ENCODE measurements at regions not wholly inside any gene's neighbourhood (a gene's known extent, or its start where the extent isn't known, plus 50 kb on each side); places are given as distances from the start of the nearest gene placed in this dataset.

DNA sequence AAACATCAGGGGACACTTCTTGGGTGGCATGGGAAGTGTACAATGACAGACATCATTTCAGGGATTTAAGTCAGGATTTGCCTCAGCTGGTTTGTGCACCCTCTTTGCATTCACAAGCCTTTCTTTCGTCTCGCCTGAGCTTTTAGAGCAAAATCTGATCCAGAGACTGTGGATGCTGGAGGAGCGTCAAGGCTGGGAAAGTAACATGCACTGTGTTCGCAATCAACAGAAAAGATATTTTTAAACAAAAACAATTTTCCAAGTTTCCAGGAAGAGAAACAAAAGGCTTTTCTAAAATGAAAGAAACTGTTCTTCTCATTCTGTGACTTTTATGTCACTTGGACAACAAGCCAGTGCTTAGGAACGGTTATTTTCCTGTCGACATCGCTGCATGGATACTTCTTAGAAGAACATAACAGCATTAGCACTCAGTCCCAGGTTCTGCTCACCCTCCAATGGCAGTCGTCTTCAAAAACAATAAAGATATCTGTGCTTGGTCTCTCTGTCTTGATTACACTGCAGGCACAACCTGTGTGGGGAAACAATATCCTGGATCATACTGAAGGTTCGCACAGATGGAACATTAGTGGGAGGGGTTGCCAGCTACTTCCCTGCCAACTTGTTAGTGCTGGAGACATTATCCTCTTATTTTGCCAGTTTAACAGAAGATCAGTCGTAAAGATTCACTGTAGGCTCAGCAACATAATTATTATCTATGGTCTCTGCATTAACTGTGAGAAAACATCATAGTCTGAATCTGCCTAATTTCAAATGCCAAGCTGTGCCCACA, 403.3 kb upstream of the ATP2B1 start:
- DNase-seq, result no peak
- Histone ChIP-seq H3K4me3 (no peak overlapping the region), H3K36me3 (ENCODE audit: low read depth) (no peaks in the 10 kb centered on the region), H3K9me3 (no peaks in the 10 kb centered on the region), H3K4me1 (ENCODE audit: low read depth) (no peaks in the 10 kb centered on the region)
- no peak for ATAC-seq
- intact Hi-C loops (cut with DNase I, micrococcal nuclease), result no loop called here
- TF ChIP-seq, protein P1, sequence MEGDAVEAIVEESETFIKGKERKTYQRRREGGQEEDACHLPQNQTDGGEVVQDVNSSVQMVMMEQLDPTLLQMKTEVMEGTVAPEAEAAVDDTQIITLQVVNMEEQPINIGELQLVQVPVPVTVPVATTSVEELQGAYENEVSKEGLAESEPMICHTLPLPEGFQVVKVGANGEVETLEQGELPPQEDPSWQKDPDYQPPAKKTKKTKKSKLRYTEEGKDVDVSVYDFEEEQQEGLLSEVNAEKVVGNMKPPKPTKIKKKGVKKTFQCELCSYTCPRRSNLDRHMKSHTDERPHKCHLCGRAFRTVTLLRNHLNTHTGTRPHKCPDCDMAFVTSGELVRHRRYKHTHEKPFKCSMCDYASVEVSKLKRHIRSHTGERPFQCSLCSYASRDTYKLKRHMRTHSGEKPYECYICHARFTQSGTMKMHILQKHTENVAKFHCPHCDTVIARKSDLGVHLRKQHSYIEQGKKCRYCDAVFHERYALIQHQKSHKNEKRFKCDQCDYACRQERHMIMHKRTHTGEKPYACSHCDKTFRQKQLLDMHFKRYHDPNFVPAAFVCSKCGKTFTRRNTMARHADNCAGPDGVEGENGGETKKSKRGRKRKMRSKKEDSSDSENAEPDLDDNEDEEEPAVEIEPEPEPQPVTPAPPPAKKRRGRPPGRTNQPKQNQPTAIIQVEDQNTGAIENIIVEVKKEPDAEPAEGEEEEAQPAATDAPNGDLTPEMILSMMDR (IDR thresholded peaks at IDR 0.05), result no peak

DNA sequence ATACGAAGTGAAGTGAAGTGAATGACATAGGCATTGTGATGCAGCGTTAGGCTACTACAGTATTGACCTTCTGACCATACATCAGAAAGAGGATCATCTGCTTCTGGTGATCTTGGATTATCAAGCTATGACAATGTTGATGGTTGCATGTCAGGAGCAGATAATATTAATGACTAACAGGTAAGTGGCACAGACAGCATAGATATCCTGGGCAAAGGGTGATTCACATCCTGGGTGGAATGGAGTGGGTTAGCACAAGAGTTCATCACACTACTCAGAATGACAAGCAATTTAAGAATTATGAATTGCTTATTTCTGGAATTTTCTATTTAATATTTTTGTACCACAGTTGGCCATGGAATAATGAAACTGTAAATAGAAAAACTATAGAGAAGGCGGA, 397.9 kb upstream of the ATP2B1 start:
- H3K4me3 ChIP-seq, result no peak overlapping the region
- no peak for ATAC-seq
- no peaks in the 10 kb centered on the region for H3K4me1 ChIP-seq (ENCODE audit: low read depth)
- H3K36me3 ChIP-seq (ENCODE audit: low read depth), result no peaks in the 10 kb centered on the region
- H3K9me3 ChIP-seq, result no peaks in the 10 kb centered on the region
- no peak for DNase-seq
- intact Hi-C loops (cut with DNase I, micrococcal nuclease), result no loop called here
- TF ChIP-seq, protein P1 (IDR thresholded peaks at IDR 0.05), result no peak

DNA sequence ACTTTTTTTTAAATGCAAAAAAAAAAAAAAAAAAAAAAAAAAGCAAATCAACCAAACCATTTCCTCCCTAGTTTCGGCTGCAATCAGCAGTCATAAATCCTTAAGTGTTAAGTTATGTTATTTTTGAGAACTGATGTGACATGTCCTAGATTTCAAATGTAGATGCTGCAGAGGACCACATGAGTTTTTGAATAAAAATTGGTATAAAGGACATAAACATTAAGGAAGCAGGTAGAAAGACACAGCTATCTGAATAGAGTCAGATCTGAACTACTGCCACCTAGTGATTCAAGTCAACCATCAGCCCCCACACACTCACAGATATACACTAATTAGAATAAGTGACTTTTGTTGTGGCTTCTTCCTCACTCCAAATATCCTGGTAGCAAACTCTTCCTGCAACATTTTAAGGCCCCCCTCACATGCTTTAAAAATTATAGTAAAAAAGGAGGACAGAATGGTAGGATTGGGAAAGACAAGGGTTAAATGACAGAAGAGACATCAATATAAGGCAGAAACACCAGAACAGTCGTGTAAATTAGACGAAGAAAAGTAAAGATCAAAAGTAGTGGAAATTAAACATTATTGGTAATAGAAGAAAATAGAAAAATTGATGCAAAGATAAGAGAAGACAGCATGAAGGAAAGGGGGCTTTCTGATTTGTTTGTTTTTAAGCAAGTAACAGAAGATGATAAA, 394.5 kb upstream of the ATP2B1 start:
- ATAC-seq, result peak; percentile 71
- Histone ChIP-seq H3K4me3 (no peak overlapping the region), H3K9me3 (no peaks in the 10 kb centered on the region), H3K36me3 (ENCODE audit: low read depth) (no peaks in the 10 kb centered on the region), H3K4me1 (ENCODE audit: low read depth) (no peaks in the 10 kb centered on the region)
- TF ChIP-seq, protein P1 (IDR thresholded peaks at IDR 0.05), result peak; percentile 12
- DNase-seq, result peak in 1 of 3 donors; percentile 50
- intact Hi-C loops (cut with DNase I, micrococcal nuclease), result loop anchor here in 1 of 2 donors (5.0 kb wide), 1 partner anchor 561 kb away; no protein-coding TSS in a partner anchor

DNA sequence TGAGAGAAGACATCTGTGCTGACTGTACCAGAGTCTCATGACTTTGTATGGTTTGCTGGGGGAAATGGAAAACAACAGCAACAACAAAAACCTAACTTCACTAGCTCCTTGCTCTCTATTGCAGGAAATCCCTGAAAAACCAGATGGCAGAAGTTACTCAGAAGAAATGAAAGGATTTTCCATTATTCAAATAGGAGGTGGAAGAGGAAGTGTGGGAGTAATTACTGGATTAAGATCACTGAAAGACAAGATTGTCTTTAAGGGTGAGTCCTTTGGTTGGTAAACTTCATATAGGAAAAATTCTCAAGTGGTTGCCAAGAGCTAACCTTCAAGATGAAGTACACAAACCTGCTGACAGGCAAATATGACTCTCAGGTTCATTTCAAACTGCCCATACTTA, 391.9 kb upstream of the ATP2B1 start:
- intact Hi-C loops (cut with DNase I, micrococcal nuclease), result loop anchor here in 1 of 2 donors (5.0 kb wide), 1 partner anchor 558 kb away; no protein-coding TSS in a partner anchor
- Histone ChIP-seq H3K4me1 (ENCODE audit: low read depth) (no peaks in the 10 kb centered on the region), H3K36me3 (ENCODE audit: low read depth) (no peaks in the 10 kb centered on the region), H3K4me3 (no peak overlapping the region), H3K9me3 (no peaks in the 10 kb centered on the region)
- DNase-seq (no peak), ATAC-seq (no peak)
- TF ChIP-seq, protein P1 (IDR thresholded peaks at IDR 0.05), result no peak

DNA sequence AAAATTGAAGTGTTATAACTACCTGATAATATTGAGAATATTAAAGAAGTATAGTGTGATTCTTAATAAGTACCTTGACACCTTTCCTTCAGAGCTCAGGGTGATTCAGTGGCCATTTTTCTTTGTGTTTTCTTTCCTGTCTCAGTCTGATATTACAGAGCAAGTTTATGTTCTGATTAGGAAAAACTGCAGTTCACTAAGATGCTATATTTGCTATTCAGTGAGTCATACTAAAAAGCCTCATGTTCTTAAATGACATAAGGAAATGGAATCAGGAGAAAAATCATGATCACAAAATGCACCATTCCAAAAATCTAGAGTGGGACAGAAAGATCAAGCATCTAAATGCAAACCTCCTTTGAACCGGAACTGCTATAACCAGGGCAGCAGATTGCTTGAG, 390.6 kb upstream of the ATP2B1 start:
- Histone ChIP-seq H3K9me3 (no peaks in the 10 kb centered on the region), H3K36me3 (ENCODE audit: low read depth) (no peaks in the 10 kb centered on the region), H3K4me1 (ENCODE audit: low read depth) (no peaks in the 10 kb centered on the region), H3K4me3 (no peak overlapping the region)
- ATAC-seq (no peak), DNase-seq (no peak)
- intact Hi-C loops (cut with DNase I, micrococcal nuclease), result no loop called here
- TF ChIP-seq, protein P1 (IDR thresholded peaks at IDR 0.05), result no peak

Measured in mucosa of descending colon (tissue), 3 donors.